HG03521 (cell line): ENCODE measurements at regions not wholly inside any gene's neighbourhood (a gene's known extent, or its start where the extent isn't known, plus 50 kb on each side); places are given as distances from the start of the nearest gene placed in this dataset.

ENCODE experiments used
- ATAC-seq: cut with Tn5 transposase; IDR thresholded peaks from one replicate; pipeline ENCODE4 v1.9.1; 2021; ENCODE audit warnings: mild to moderate bottlenecking, moderate library complexity; ENCODE audit not compliant: unreplicated experiment

DNA sequence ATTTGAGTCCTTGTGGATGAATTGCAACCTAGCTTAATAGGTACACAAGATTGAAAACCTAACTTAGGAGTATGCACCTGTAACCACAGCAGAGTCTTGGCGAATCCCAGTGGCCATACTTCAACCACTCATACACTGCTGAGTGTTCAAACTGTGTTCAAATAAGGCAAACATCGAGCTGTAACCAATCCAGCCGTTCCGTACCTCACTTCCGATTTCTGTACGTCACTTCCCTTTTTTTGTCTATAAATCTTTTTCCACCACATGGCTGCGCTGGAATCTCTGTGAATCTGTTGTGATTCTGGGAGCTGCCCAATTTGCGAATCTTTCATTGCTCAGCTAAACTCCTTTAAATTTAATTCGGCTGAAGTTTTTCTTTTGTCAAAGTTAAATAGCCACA lies 190.6 kb downstream of the MAF start:
- ATAC-seq = no peak

DNA sequence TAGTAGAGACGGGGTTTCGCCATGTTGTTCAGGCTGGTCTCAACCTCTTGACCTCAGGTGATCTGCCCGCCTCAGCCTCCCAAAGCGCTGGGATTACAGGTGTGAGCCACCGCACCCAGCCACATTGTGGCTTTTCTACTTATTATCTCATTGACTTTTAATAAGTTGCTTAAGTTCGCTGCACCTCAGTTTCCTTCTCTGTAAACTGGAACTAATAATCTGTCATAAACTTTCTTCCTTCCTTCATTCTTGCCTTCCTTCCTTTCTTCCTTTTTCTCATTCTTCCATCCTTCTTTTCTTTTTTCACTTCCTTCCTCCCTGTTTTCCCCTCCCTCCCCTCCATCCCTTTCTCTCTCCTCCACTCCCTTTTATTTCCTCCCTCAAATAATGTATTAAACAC lies 192.2 kb downstream of the MAF start:
- ATAC-seq = no peak

DNA sequence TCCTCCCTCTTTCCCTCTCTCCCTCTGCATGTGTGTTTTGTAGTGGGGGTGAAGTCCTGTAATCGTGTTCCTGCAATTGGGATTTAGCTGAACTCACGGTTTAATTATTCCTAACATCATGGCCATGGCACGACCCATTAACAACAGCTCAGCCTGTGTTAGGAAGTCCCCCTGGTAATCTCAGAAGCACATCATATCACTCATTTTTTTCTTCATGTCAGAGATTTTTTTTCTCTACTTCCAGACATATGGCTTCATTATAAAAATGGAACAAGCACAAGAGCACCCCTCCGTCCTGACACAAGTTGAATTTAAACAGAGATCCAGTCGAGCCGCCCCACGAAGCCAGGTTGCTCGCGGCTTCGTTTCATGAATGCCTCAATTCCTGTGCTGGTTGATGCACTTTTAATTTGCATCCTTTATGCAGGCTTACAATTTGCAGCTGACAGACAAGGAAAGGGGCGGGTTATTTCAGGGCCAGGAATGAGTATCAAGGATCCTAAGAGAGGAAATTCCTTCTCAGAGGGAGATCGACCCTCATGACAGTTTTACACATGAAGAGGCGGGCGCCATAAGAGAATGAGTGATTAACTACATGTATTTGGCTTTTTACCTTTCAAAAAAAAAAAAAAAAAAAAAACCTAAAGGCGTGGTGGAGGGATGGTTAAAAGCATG lies 192.9 kb downstream of the MAF start:
- no peak for ATAC-seq

DNA sequence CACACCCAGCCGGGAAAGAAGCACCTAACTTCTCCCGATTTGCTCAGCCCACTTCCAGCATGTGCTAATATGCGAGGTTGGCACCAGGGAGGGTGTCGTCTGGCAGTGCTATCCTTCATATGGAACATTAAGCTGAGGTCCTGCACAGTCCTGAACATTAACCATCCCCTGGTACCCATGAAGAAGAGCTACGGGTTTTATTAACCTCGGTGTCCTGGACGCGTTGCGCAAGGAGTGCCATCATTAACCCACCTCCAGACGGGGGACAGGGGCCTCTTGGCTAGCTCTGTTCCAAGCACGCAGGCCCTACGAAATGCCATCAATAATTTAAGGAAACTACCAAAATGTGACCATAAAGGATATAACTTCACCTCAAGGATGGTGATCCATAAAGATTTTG lies 193.5 kb downstream of the MAF start:
- ATAC-seq = no peak

DNA sequence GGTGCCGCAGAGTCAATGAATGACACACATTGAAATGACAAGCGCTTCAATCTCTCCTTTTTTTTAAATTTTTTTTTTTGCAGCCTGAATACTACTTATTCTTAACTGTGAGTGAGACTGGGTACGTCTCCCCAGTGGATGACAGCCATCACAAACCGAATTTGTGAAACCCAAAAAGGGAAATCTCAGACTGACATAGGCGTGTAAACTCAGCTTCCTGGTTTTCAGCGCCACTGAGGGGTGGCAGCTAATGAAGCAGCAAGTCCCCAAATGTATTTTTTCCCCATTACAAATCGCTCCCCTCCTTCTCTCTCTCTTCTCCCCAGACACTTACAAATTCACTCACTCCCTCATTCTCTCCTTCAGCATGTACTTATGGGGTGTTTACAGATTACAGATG lies 196.0 kb downstream of the MAF start:
- ATAC-seq = no peak

DNA sequence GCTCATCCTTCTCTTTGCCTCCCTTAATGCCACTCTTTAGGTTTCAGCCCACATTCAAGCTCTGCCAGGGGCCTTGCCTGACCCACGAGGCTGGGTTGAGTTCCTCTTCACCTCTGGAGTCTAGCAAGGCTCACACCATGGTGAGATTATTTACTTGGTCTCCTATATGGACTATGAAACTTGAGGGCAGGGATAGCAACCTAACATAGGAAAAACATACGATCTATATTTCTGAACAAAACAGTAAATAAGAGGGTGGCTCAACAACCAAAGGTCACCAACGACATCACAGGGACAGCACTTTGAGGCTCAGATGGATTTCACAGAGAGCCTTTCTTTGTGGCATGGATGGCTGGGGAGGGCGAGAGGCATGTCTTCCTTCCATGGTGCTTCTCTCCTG lies 197.0 kb downstream of the MAF start:
- no peak for ATAC-seq

DNA sequence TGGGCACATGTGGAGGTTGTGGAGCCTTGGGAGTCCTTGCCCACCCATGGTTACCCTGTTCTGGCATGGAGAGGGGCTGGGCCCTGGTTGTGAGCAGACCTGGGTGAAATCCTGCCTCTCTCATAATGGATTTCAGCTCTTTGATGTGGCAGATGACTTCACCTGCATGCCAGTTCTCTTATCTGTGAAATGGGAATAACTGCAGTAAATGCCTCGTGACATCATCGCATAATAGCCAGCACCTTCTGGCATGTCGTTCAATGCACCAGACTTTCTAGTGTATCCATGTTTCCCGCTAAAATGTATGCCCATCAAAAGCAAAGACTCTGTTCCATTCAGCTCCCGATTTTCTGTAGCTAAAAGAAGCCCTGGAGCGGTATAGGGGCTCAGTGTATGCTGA lies 197.6 kb downstream of the MAF start:
- no peak for ATAC-seq

DNA sequence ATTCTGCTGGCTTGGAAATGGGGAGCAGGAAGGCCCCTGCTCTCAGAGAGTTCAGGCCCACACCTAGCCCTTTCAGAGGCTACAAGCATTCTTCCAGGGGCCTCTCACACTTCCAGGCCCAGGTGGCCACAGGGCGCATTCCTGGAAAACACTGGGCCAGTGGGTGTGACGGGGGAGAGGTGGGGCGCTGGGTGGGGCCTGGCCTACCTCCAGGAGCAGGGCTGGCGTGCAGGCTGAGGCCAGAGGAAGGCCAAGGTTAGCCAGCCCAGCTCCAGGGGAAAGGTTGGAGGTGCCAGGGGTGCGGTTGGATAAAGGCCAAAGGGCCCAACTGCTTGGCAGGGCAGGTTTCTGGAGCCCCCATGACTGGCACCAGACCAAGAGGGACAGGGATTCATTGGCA lies 198.2 kb downstream of the MAF start:
- no peak for ATAC-seq

DNA sequence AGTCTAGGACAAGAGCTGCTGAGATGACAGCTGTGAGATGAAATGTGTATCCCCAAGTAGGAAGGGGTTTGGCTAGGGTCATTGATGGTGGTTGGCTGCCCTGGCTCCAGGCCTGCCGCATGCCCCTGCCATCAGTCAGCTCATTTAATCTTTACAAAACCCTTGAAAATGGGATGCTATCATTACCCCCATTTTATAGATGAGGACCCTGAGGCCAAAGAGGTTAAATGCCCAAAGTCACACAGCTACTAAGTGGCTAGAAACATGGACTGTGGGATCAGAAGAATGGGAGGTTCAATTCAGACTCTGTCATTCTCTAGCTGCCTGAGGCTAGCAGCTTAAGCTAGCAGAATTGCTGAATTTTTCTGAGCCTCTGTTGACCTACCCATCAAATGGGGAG lies 198.8 kb downstream of the MAF start:
- no peak for ATAC-seq

DNA sequence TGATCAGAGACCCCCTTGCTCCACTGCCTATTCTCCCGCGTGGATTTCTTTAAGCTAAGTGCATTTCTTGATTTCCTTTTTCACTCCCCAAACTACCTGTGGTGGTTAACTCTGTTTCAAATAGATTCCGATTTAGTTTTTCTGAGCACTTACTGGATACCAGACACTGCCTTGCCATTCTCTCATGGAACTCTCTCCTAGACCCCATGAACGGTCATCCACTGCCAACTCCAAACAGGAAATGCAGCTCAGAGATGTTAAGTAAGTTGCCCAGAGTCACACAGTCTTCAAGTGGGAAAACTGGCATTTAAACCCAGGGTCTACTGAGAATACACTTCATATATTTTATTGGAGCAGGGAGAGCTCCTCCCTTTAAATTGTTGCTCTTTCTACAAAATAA lies 199.4 kb downstream of the MAF start:
- ATAC-seq = no peak

DNA sequence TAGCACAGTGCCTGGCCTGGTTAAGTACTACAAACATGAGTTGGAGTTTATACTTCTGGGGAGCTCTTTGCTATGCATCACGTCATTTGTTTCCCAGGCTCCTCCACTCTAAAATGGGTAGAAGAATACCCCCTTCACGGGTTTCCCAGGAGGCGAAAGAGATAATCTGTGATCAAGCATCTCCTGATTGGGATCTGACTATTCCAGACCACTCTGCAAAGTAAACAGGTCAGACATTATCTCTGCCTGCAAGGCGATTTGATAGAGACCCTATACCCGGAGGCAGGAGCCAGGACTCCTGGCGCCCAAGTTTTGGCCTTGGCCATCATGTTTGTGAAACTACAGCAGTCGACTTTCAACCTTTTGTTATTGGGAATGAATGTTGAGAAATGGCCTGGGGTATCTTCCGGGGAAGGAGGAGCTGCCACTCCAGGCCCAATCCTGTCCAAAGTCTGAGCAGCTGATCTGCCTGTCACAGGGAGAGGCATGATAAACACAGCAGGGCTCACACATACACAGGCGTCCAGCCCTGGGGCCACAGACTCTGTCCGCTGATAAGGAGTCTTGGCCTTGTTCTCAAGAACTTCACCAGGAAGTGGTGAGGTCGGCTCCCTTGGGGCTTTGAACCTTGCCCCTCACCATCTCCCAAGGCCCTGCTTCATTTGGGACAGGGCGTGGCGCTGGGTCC lies 199.9 kb downstream of the MAF start:
- ATAC-seq = no peak

DNA sequence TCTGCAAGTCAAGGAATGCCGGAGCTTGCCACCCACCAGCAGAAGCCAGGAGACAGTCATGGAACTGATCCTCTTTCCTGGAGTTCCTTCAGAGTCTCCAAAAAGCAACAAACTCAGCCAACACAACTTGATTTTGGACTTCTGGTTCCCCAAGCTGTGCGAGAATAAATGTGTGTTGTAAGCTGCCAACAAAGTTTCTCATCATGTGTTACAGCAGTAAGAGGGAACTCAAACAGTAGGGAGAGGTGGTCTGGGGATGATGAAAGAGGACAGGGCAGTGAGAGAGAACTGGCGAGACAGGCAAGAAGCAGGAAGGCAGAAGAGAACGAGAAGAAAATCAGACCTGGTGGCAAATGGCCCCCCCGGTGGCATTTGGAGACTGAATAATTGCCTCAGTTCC lies 204.9 kb downstream of the MAF start:
- no peak for ATAC-seq

DNA sequence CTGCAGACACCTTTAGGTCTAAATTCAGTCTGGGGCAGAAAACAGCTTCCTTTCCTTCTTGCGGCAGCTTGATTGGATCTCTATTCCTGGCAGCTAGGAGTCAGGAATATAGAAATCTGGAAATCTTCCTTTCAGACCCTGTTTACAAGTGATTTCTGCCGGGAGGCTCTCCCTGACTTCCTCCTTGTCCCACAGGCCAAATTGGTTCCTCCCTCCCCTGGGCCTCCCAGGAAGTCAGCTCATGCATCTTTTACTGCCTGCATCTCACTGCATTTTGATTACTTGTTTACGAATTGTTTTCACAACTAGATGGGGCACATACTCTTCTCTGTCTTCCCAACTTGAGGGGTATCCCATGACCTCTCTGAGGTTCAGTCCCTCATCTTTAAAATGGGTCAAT lies 206.3 kb downstream of the MAF start:
- no peak for ATAC-seq

DNA sequence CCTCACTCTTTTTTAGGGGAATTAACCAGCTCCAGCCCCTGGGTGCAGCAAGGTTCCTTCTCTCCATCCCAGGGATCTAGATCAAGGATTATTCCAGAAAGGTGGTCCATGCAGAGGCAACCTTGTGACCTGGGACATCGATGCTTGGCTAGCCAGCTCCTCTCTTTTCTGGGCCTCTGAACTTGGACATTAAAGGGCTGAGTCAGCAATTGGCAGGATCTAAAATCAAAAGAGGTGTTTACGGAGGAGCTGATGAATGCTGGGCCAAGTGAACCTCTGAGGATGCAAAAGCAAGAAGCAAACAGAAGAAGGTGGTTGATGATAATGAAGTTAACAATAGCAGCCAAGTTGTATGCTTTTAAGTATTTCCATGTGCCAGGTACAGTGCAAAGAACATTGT lies 207.0 kb downstream of the MAF start:
- ATAC-seq = no peak

DNA sequence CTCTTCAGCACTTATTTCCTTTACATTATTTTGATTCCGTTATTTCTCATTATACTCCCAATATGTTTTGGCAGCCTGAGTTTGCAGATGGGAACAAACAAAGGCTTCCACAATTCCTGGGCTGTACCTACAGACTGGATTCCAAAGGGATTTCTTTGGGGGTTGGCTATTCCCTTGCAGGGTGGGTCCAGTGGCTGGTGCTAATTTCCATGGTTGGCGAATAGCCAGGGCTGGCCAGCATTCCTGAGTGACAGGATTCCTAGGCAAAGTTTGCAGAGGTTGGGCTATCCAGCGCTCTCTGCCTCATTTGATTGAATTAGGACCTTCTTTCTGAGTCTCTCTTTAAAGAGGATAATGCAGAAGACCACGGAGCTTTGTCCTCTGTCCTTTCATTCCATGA lies 207.4 kb downstream of the MAF start:
- no peak for ATAC-seq

DNA sequence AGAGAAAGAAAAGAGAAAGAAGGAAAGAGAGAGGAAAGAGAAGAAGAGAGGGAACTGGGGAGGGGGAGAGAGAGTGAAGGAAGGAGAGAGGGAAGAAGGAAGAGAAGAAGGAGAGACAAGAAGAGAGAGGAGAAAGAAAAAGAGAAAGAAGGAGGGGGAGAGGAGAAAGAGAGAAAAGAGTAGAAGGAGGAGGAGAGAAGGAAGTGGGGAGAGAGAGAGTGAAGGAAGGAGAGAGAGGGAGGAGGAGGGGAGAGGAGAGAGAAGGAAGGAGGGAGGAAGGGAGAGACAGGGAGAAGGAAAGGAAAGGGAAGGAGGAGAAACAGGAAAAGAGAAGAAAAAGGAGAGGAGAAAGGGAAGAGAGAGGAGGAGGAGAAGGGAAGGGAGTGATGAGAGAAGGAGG lies 208.5 kb downstream of the MAF start:
- ATAC-seq = no peak

DNA sequence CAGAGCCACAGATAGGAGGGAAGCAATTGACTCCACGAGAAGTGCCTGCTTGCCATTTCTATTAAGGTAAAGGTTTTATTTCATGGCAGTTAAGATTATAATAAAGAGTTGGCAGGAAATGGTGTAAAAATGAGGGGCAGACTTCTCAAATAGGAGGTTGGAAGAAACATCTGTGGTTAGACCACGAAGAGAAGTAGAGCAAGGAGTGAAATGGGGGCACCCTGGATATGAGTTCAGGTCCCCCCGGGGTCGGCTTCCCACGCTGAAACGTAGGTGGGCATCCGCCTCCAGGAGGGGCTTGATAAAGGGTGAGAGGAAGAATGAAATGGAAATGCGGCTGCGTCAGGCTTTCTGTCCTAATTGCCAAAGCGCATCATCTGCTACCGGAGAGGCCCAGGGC lies 209.1 kb downstream of the MAF start:
- no peak for ATAC-seq

DNA sequence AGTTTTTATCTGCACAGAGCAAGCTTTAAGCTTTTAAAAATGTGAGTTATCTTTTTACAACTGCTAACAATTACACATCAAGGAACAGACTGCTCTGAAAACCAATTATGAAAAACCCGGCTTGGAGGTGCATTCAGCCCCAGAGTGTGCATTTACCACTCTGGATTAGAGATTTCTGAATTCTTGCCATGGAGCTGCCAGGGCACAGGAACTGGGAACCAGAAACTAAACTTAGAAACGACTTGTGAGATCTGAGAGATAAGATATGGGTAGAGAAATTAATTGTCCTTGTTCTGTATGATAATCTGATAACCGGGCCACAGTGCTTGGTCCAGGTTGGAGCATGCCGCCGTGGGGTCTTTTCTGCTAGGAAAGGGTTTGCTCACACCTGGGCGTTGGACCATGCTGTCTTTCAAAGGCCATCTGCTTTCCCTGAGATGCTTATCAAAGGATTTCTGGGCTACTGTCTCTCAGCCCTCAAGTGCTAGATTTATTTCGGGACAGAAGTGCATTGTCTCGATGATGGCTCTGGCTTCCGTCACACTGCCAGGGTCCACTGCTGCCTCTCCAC lies 210.0 kb downstream of the MAF start:
- no peak for ATAC-seq

DNA sequence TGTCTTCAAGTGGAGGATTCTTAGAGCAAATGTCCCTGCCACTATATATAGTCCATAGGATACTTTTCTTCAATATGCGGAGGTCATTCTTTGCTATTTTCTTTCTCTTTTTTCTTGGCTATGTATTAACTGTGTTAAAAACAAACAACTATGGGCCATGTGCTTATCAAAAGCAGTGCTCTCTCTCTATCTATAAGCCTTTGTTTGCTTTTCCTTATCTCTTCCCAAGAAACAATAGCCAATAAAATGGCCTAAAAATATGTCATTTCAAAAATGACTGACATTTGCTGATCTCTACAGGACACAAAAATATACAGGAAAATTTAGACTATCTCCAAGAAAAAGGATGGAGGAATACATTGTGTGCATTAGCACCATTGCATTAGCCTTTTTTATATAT lies 212.1 kb downstream of the MAF start:
- ATAC-seq = no peak

DNA sequence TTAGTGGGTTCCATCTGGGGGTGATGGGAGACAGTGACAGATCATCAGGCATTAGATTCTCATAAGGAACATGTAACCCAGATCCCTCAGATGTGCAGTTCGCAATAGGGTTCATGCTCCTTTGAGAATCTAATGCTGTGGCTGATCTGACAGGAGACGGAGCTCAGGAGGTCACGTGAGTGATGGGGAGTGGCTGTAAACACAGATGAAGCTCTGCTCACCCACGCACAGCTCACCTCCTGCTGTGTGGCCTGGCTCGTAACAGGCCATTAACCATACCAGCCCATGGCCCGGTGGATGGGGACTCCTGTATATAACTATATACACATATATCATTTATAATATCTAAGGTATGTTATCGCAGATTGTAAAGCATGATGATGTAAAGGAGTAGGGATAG lies 214.2 kb downstream of the MAF start:
- ATAC-seq = no peak

DNA sequence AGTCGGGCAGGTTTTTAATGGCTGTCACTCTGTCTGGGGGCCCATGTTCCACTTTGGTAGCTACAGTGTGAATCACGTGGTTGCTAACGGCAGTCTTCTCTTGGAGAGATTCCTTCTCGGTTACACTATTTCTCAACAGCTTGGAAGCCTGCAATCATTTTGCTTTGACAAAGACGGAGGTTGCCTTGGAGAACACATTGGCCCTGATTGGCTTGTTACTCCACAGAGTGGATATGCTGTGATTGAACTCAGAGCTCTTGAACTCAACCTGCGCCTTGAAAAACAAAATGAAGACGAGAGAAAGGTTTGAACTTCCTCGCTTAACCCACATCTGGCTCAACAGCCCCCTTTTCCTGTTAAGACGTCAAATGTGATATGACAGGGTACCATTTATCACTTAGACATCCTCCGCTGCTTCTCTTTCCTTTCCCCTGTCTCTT lies 218.9 kb downstream of the MAF start:
- no peak for ATAC-seq

DNA sequence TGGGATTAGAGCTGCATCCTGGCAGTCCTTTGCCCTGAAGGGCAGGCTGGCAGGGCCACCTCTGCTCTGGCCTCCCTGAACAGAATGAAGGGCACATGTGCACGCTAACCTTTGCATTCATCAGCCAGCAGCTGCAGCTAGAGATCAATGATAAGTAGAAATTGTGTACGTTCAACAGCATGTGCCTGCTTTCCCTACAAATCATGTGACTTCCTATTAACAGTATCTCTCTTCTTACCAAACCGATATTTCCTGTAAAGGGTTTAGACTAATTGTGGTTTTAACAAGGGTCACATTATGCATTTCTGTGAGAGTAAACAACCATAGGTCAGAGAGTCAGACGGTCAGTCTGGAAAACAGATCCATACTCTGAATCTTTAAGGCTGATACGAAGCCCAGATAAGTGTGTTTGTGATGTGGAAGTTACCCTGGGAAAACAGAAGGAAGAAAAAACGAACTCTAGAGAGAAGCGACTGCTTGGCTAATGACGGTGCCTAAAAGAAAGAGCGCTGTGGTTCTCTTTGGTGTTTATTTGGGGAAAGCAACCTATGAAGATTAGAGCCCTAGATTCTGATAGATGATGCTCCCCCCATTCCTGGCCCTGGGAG lies 219.4 kb downstream of the MAF start:
- no peak for ATAC-seq
